ENCODE measurements at regions not wholly inside any gene's neighbourhood (a gene's known extent, or its start where the extent isn't known, plus 50 kb on each side); places are given as distances from the start of the nearest gene placed in this dataset.

GRCh38 chr11:130715877-130716220, 200.4 kb downstream of the SNX19 start:
- no peak overlapping the region for H3K9ac ChIP-seq (ENCODE audit: low read depth, low read length)
- DNase-seq: no peak
- no peak for ATAC-seq (ENCODE audit: insufficient read depth, low read depth)
- no peaks in the 10 kb centered on the region for H3K36me3 ChIP-seq (ENCODE audit: insufficient read depth, low read length)
- no peaks in the 10 kb centered on the region for H3K9me3 ChIP-seq (ENCODE audit: insufficient read depth, low read length, severe bottlenecking)
- no peak overlapping the region for H3K4me2 ChIP-seq (ENCODE audit: insufficient read depth, low read length)
- H3K27ac ChIP-seq (ENCODE audit: low read length): no peak overlapping the region
- H3K4me1 ChIP-seq (ENCODE audit: insufficient read depth, low read length): no peaks in the 10 kb centered on the region
- no peak overlapping the region for H2AFZ ChIP-seq (ENCODE audit: low read depth, low read length)
- peaks cover 4% of the 10 kb centered on the region for H3K27me3 ChIP-seq (ENCODE audit: insufficient read depth, low read length, poor library complexity)
- no peaks in the 10 kb centered on the region for H3K79me2 ChIP-seq (ENCODE audit: insufficient read depth, low read length)
- TF ChIP-seq CTCF (IDR thresholded peaks at IDR 0.05; ENCODE audit: borderline replicate concordance, extremely low read depth, low read length, poor library complexity, severe bottlenecking): no peak
- TF ChIP-seq EZH2 (IDR thresholded peaks at IDR 0.05; ENCODE audit: borderline replicate concordance, low read depth, low read length, severe bottlenecking): no peak
- no peak overlapping the region for H3K4me3 ChIP-seq (ENCODE audit: low read depth in 1 of 2, low read length in 2 of 2)
- H4K20me1 ChIP-seq (ENCODE audit: insufficient read depth, low read length): no peaks in the 10 kb centered on the region

GRCh38 chr11:130718120-130718519, 198.2 kb downstream of the SNX19 start:
- Histone ChIP-seq H3K9ac (ENCODE audit: low read depth, low read length) (no peak overlapping the region), H3K4me2 (ENCODE audit: insufficient read depth, low read length) (no peak overlapping the region), H3K4me3 (ENCODE audit: low read depth in 1 of 2, low read length in 2 of 2) (no peak overlapping the region), H3K27ac (ENCODE audit: low read length) (no peak overlapping the region), H3K79me2 (ENCODE audit: insufficient read depth, low read length) (no peaks in the 10 kb centered on the region), H3K27me3 (ENCODE audit: insufficient read depth, low read length, poor library complexity) (peaks cover 7% of the 10 kb centered on the region), H3K9me3 (ENCODE audit: insufficient read depth, low read length, severe bottlenecking) (no peaks in the 10 kb centered on the region), H4K20me1 (ENCODE audit: insufficient read depth, low read length) (no peaks in the 10 kb centered on the region), H2AFZ (ENCODE audit: low read depth, low read length) (no peak overlapping the region), H3K36me3 (ENCODE audit: insufficient read depth, low read length) (no peaks in the 10 kb centered on the region), H3K4me1 (ENCODE audit: insufficient read depth, low read length) (no peaks in the 10 kb centered on the region)
- no peak for TF ChIP-seq EZH2 (IDR thresholded peaks at IDR 0.05; ENCODE audit: borderline replicate concordance, low read depth, low read length, severe bottlenecking)
- TF ChIP-seq CTCF (IDR thresholded peaks at IDR 0.05; ENCODE audit: borderline replicate concordance, extremely low read depth, low read length, poor library complexity, severe bottlenecking): no peak
- no peak for ATAC-seq (ENCODE audit: insufficient read depth, low read depth)
- DNase-seq: no peak

- no peak overlapping the region for H3K4me3 ChIP-seq (ENCODE audit: low read depth in 1 of 2, low read length in 2 of 2)
- DNase-seq (no peak), ATAC-seq (ENCODE audit: insufficient read depth, low read depth) (no peak)
- no peaks in the 10 kb centered on the region for H4K20me1 ChIP-seq (ENCODE audit: insufficient read depth, low read length)
- H3K4me2 ChIP-seq (ENCODE audit: insufficient read depth, low read length): no peak overlapping the region
- no peak overlapping the region for H3K9ac ChIP-seq (ENCODE audit: low read depth, low read length)
- H3K27ac ChIP-seq (ENCODE audit: low read length): no peak overlapping the region
- no peaks in the 10 kb centered on the region for H3K36me3 ChIP-seq (ENCODE audit: insufficient read depth, low read length)
- H2AFZ ChIP-seq (ENCODE audit: low read depth, low read length): no peak overlapping the region
- no peaks in the 10 kb centered on the region for H3K79me2 ChIP-seq (ENCODE audit: insufficient read depth, low read length)
- no peaks in the 10 kb centered on the region for H3K4me1 ChIP-seq (ENCODE audit: insufficient read depth, low read length)
- TF ChIP-seq CTCF (IDR thresholded peaks at IDR 0.05; ENCODE audit: borderline replicate concordance, extremely low read depth, low read length, poor library complexity, severe bottlenecking) (no peak), EZH2 (IDR thresholded peaks at IDR 0.05; ENCODE audit: borderline replicate concordance, low read depth, low read length, severe bottlenecking) (no peak)
- no peaks in the 10 kb centered on the region for H3K9me3 ChIP-seq (ENCODE audit: insufficient read depth, low read length, severe bottlenecking)
- H3K27me3 ChIP-seq (ENCODE audit: insufficient read depth, low read length, poor library complexity): peaks cover 7% of the 10 kb centered on the region
Observed at GRCh38 chr11:130719220-130719915, 196.9 kb downstream of the SNX19 start.
